Kasumi-1 (cell line): ENCODE measurements at regions not wholly inside any gene's neighbourhood (a gene's known extent, or its start where the extent isn't known, plus 50 kb on each side); places are given as distances from the start of the nearest gene placed in this dataset.

ENCODE experiments used
- DNase-seq, 2 experiments: peaks; one replicate each; lab custom pipeline; 2025; lab: John Stamatoyannopoulos, UW

DNA sequence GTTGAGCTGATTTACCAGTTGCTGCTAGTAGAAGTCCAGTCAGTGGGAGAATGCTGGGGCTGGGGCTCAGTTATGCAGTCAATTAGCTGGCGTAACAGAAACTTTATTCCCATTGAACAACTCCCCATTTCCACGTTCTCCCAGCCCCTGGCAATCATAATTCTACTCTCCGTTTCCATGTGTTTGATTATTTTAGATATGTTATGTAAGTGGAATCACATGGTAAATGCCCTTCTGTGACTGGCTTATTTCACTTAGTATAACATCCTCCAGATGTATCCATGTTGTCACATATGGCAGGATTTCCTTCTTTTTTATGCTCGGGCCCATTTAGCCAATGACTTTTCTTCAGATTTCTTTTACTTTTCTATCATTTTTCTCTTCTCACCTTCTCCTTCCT lies 61.1 kb upstream of the EXOC4 start:
- no peak for DNase-seq

- DNase-seq: no peak
These were observed 57.0 kb upstream of the EXOC4 start for GRCh38 chr7:133195868-133196267.

GRCh38 chr7:133196856-133197612 lies 55.8 kb upstream of the EXOC4 start:
- DNase-seq: no peak

- no peak for DNase-seq
These were observed 54.8 kb upstream of the EXOC4 start for GRCh38 chr7:133197972-133198544.

DNA sequence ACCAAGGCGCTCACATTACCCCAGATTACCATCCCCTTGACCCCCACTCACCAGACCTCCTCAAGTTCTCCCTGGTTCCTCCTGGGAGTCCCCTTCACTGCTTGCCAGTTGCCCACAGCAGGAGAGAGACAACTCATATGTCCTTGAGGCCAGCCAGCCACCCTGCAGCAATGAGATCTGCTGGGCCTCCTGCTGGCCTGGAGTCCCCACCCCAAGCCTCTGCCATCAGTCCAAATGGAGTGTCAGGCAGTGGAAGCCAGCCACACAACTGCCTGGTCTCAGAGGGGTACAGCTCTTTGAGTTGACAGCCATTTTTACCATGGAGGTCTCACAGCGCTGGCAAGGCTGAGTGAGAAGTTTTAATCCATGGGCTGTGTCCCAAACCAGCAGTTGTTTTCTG lies 53.0 kb upstream of the EXOC4 start:
- no peak for DNase-seq

DNA sequence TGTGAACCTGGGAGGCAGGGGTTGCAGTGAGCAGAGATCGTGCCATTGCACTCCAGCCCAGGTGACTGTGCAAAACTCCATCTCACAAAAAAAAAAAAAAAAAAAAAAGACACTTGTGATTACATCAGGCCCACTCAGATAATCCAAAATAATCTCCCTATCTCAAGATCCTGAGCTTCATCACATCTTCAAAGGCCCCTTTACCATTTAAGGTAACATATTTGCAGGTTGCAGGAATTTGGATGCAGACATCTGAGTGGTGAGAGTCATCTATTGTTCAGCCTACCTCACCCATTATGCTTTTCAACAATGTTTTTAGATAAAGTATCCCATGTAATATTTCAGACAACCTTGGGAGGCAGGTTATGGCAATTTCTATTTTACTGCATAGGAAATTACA lies 51.4 kb upstream of the EXOC4 start:
- no peak for DNase-seq

DNA sequence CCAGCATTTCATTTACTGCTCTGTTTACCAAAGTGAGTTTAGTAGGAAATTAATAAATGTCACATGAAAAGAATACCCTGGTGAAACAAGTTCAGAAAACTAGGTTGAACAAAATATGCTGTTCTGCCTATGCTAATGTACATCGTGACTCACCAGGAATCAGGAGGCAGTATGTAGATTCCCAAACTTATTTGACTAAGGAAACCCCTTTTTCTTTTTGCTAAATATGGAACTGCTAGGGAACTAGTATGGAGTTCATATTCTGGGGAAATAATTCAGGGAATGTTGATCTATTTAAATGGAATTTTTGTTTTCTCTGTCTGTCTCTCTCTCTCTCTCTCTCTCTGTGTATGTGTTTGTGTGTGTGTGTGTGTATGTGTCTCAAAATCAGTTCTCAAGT lies 49.9 kb upstream of the EXOC4 start:
- DNase-seq: no peak
